CD4-positive, alpha-beta T cell treated with Interleukin-10 for 1 hour (primary cell): ENCODE measurements at regions not wholly inside any gene's neighbourhood (a gene's known extent, or its start where the extent isn't known, plus 50 kb on each side); places are given as distances from the start of the nearest gene placed in this dataset.

Experiments used
- DNase-seq: peaks from one replicate; pipeline ENCODE4 v3.0.0-alpha.2; 2020

GRCh38 chr12:98154850-98155249, 360.5 kb upstream of the TMPO start:
- no peak for DNase-seq

- DNase-seq, result no peak
These were observed 358.7 kb upstream of the TMPO start for GRCh38 chr12:98156697-98157096.

- no peak for DNase-seq
These were observed 352.3 kb upstream of the TMPO start for GRCh38 chr12:98162906-98163678.

GRCh38 chr12:98172304-98172703, 343.1 kb upstream of the TMPO start:
- DNase-seq, result no peak

GRCh38 chr12:98172801-98173200, 342.6 kb upstream of the TMPO start:
- DNase-seq, result no peak

- DNase-seq, result no peak
These were observed 341.5 kb upstream of the TMPO start for GRCh38 chr12:98173773-98174427.

- DNase-seq, result no peak
These were observed 341.0 kb upstream of the TMPO start for GRCh38 chr12:98174428-98174809.

GRCh38 chr12:98178126-98178525, 337.3 kb upstream of the TMPO start:
- DNase-seq, result no peak

GRCh38 chr12:98179151-98179550, 336.2 kb upstream of the TMPO start:
- DNase-seq, result no peak

GRCh38 chr12:98180603-98181002, 334.8 kb upstream of the TMPO start:
- no peak for DNase-seq

GRCh38 chr12:98182821-98183220, 332.6 kb upstream of the TMPO start:
- no peak for DNase-seq

GRCh38 chr12:98185606-98186005, 329.8 kb upstream of the TMPO start:
- DNase-seq, result no peak

GRCh38 chr12:98188650-98189077, 326.7 kb upstream of the TMPO start:
- no peak for DNase-seq

GRCh38 chr12:98194591-98194990, 320.8 kb upstream of the TMPO start:
- DNase-seq, result no peak

- no peak for DNase-seq
These were observed 317.0 kb upstream of the TMPO start for GRCh38 chr12:98198261-98198982.

- DNase-seq, result no peak
These were observed 306.6 kb upstream of the TMPO start for GRCh38 chr12:98208816-98209215.

GRCh38 chr12:98211909-98212695, 303.3 kb upstream of the TMPO start:
- no peak for DNase-seq

- DNase-seq, result no peak
These were observed 301.8 kb upstream of the TMPO start for GRCh38 chr12:98213556-98213955.

GRCh38 chr12:98217257-98217656, 298.1 kb upstream of the TMPO start:
- no peak for DNase-seq

GRCh38 chr12:98220636-98221035, 294.8 kb upstream of the TMPO start:
- no peak for DNase-seq

GRCh38 chr12:98221243-98221808, 294.1 kb upstream of the TMPO start:
- no peak for DNase-seq

GRCh38 chr12:98222135-98222534, 293.3 kb upstream of the TMPO start:
- no peak for DNase-seq
